Heart left ventricle (tissue), 16 donors: ENCODE measurements at regions not wholly inside any gene's neighbourhood (a gene's known extent, or its start where the extent isn't known, plus 50 kb on each side); places are given as distances from the start of the nearest gene placed in this dataset.

Experiments used
- ATAC-seq, 4 donors: fragments of 200-7000 bp; cut with Tn5 transposase; one replicate each; pipeline ENCODE4 v1.9.1; 2020 to 2022; ENCODE audit warnings: moderate library complexity in 4 of 4, mild to moderate bottlenecking in 3 of 4, moderate number of reproducible peaks in 1 of 4
- DNase-seq, 5 donors: peaks; one replicate each; pipeline ENCODE4 v3.0.0-alpha.2; 2020
- H3K27ac ChIP-seq, 12 donors: fragments of 200-600 bp; sonication (generic) in 4 of 12; one replicate each; pipeline versions ENCODE4 v1.5.0 to v1.8.0; 2016 to 2022; ENCODE audit warnings: mild to moderate bottlenecking in 2 of 12
- H3K27me3 ChIP-seq, 9 donors: fragments of 200-600 bp; sonication (generic) in 2 of 9; one replicate each; pipeline versions ENCODE4 v1.5.1 to v1.8.0; 2016 to 2022; ENCODE audit warnings: mild to moderate bottlenecking in 3 of 9
- H3K36me3 ChIP-seq, 9 donors: fragments of 200-600 bp; sonication (generic) in 2 of 9; one replicate each; pipeline versions ENCODE4 v1.5.0 to v1.8.0; 2018 to 2022; ENCODE audit warnings: mild to moderate bottlenecking in 2 of 9
- H3K4me1 ChIP-seq, 12 donors: fragments of 200-600 bp; sonication (generic) in 4 of 12; one replicate each; pipeline versions ENCODE4 v1.5.0 to v1.8.0; 2016 to 2022; ENCODE audit warnings: mild to moderate bottlenecking in 3 of 12
- H3K4me3 ChIP-seq, 12 donors: fragments of 200-600 bp; sonication (generic) in 4 of 12; one replicate each; pipeline versions ENCODE4 v1.5.0 to v1.8.0; 2017 to 2022; ENCODE audit warnings: mild to moderate bottlenecking in 9 of 12, moderate library complexity in 4 of 12
- H3K9me3 ChIP-seq, 12 donors: fragments of 200-600 bp; sonication (generic) in 4 of 12; one replicate each; pipeline versions ENCODE4 v1.5.0 to v1.8.0; 2016 to 2022; ENCODE audit warnings: mild to moderate bottlenecking in 1 of 12
- POLR2A ChIP-seq, 2 donors: fragments of 450-650 bp; IDR thresholded peaks; one replicate each; pipeline ENCODE4 v1.6.1; 2017; ENCODE audit warnings: antibody characterized with exemption in 2 of 2, mild to moderate bottlenecking in 2 of 2, moderate library complexity in 2 of 2
- WGBS, 4 donors: extraction: QIAGEN DNeasy Blood & Tissue Kit in 2 of 4; methylation state at CpG; one replicate each; pipeline versions ENCODE4 v1.1.5 to v1.1.7; 2013 to 2018; 5-methylcytosine and 5-hydroxymethylcytosine counted together
- intact Hi-C, 10 donors: fragments of 100-400 bp; cut with DNase I; formaldehyde crosslinking; loops; one replicate each; pipeline versions ENCODE4 v1.11.1 to v1.14.2; 2022
- TF ChIP-seq, protein P1 (sequence below), 12 donors: fragments of 200-600 bp; sonication (generic) in 4 of 12; IDR thresholded peaks; one replicate each; pipeline versions ENCODE4 v1.5.0 to v1.8.0; 2018 to 2022; ENCODE audit warnings: antibody characterized with exemption in 12 of 12, mild to moderate bottlenecking in 5 of 12
- donor health status: ischemic (EF 13 %, LVEDD 7.1; RV severe dilation, severe dysfunction).
- donor health status: healthy with polysubstance abuse.
- donor health status: DM: no; HTN: yes; CAD: no.
- donor health status: DM: no; HTN: no; CAD: no.
- donor health status: ischemic (EF 25% LVEDD 6.9; RV normal size, moderate dysfunction).
- donor health status: ischemic (EF 25% LVEDD 5.7; RV mildly dilated, moderate dysfunction).
- donor health status: healthy.
- donor health status: DM: yes; HTN: yes; CAD: no.
- donor health status: ischemic (EF 35%, LVEDD 5.7; RV mildly dilated, moderate dysfunction).
- donor health status: nonischemic (EF 11% LVEDD 7.7; RV severe dilation, severe dysfunction).
- donor health status: DM: yes; HTN: yes; CAD: no.
- donor health status: PGD.
- donor health status: ischemic (EF 29% LVEDD 5.4; RV normal size, mild dysfunction).
- donor health status: nonischemic (EF 23%, LVEDD 6.1; RV moderate dilation, normal function).

DNA sequence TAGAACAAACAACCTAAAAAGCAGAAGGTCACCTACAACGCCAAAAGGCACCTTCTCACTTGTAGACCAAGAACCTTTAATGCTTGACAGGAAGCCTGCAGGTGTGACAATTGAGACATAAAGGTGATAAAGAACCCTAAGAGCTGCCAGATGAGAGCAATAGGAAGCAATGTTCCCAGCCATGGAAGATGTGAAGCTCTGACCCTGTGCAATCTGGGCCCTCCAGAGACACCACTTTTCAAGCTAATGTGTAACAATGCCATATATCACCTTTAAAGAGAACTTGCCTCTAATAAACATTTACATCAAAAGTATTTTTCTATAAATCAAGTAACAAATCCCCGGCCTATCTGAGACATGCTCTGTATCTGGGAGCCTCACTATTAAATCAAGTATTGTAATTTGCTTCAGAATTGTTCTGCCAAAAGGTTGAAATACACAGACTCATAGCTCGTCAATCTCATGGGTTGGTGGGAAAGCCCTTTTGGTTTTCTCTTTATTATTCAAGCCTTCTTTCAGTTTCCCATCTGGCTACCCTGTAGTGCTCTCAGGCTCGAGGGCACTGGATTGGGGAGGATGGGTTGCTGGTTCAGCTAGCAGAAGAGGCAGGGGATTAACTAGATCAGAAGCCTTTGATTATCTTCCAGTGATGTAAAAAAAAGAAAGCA, 368.9 kb downstream of the BUD13 start:
- H3K27ac ChIP-seq = no peak overlapping the region
- 65 to 78% (median 72%) methylated on average over 4 of the region's 4 CpGs for WGBS, 4 donors
- peaks cover 0 to 4% (median 0%) of the 10 kb centered on the region in 9 donors for H3K27me3 ChIP-seq
- TF ChIP-seq, protein P1, sequence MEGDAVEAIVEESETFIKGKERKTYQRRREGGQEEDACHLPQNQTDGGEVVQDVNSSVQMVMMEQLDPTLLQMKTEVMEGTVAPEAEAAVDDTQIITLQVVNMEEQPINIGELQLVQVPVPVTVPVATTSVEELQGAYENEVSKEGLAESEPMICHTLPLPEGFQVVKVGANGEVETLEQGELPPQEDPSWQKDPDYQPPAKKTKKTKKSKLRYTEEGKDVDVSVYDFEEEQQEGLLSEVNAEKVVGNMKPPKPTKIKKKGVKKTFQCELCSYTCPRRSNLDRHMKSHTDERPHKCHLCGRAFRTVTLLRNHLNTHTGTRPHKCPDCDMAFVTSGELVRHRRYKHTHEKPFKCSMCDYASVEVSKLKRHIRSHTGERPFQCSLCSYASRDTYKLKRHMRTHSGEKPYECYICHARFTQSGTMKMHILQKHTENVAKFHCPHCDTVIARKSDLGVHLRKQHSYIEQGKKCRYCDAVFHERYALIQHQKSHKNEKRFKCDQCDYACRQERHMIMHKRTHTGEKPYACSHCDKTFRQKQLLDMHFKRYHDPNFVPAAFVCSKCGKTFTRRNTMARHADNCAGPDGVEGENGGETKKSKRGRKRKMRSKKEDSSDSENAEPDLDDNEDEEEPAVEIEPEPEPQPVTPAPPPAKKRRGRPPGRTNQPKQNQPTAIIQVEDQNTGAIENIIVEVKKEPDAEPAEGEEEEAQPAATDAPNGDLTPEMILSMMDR (IDR thresholded peaks at IDR 0.05) = no peak
- TF ChIP-seq POLR2A (IDR thresholded peaks at IDR 0.05) = no peak
- intact Hi-C loops = no loop called here
- no peak overlapping the region for H3K4me3 ChIP-seq
- no peaks in the 10 kb centered on the region for H3K36me3 ChIP-seq
- no peaks in the 10 kb centered on the region for H3K9me3 ChIP-seq
- no peak for ATAC-seq
- DNase-seq = no peak
- H3K4me1 ChIP-seq = no peaks in the 10 kb centered on the region

DNA sequence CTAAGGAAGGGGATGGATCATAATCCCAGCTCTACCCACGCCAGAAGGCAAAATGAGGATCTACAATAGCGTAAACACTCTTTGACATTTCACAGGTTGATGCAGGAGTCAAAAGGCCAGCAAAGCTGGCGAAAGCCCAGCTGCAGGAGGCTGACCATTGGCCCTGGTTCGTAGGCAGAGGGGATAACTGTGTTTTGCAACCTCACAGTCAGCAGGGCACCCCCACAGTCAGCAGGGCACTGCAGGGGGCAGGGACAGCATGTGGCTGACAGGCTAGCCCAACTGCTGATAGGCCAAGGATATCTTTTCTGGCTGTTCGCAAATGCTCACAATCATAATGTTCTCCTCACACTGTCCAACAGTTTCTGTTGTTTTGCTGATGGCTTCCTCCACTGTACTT, 372.7 kb downstream of the BUD13 start:
- Histone ChIP-seq H3K4me3 (no peak overlapping the region), H3K9me3 (peaks cover 0 to 1% (median 0%) of the 10 kb centered on the region in 12 donors), H3K27me3 (peaks cover 0 to 4% (median 0%) of the 10 kb centered on the region in 9 donors), H3K27ac (no peak overlapping the region), H3K4me1 (peaks cover 0 to 6% (median 0%) of the 10 kb centered on the region in 12 donors), H3K36me3 (no peaks in the 10 kb centered on the region)
- 60 to 75% (median 69%) methylated on average over 5 of the region's 5 CpGs for WGBS, 4 donors
- intact Hi-C loops = no loop called here
- TF ChIP-seq, protein P1 (IDR thresholded peaks at IDR 0.05) = no peak
- no peak for TF ChIP-seq POLR2A (IDR thresholded peaks at IDR 0.05)
- ATAC-seq (peak in 1 of 4 donors; percentile 18), DNase-seq (no peak)

- Histone ChIP-seq H3K27ac (no peak overlapping the region), H3K27me3 (peaks cover 0 to 4% (median 0%) of the 10 kb centered on the region in 9 donors), H3K36me3 (no peaks in the 10 kb centered on the region), H3K9me3 (peaks cover 0 to 18% (median 0%) of the 10 kb centered on the region in 12 donors), H3K4me3 (no peak overlapping the region), H3K4me1 (peaks cover 0 to 6% (median 0%) of the 10 kb centered on the region in 12 donors)
- ATAC-seq (no peak), DNase-seq (no peak)
- intact Hi-C loops = no loop called here
- WGBS, 4 donors = 54 to 73% (median 61%) methylated on average over 4 of the region's 4 CpGs
- no peak for TF ChIP-seq POLR2A (IDR thresholded peaks at IDR 0.05)
- TF ChIP-seq, protein P1 (IDR thresholded peaks at IDR 0.05) = no peak
These were observed 375.1 kb downstream of the BUD13 start for GRCh38 chr11:116397602-116398084.

DNA sequence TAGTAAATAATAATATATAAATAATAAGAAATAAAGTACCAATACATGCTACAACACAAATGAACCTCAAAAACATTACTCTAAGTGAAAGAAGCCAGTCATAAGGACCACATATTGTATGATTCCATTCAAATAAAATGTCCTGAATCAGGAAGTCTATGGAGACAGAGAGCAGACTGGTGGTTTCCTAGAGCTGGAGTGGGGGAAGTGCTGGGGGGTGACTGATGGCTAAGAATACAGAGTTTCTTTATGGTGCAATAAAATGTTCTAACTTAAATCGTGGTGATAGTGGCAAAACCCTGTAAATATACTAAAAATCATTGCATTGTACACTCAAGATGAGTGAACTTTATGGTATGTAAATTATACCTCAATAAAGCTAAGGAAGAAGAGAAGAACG, 376.5 kb downstream of the BUD13 start:
- Histone ChIP-seq H3K36me3 (no peaks in the 10 kb centered on the region), H3K27ac (no peak overlapping the region), H3K4me1 (peaks cover 0 to 6% (median 0%) of the 10 kb centered on the region in 12 donors), H3K9me3 (peaks cover 0 to 18% (median 0%) of the 10 kb centered on the region in 12 donors), H3K27me3 (peaks cover 0 to 4% (median 0%) of the 10 kb centered on the region in 9 donors), H3K4me3 (no peak overlapping the region)
- DNase-seq (no peak), ATAC-seq (no peak)
- 48 to 71% (median 62%) methylated on average over 2 of the region's 2 CpGs for WGBS, 4 donors
- intact Hi-C loops = no loop called here
- TF ChIP-seq, protein P1 (IDR thresholded peaks at IDR 0.05) = no peak
- no peak for TF ChIP-seq POLR2A (IDR thresholded peaks at IDR 0.05)
